ENCODE measurements at regions not wholly inside any gene's neighbourhood (a gene's known extent, or its start where the extent isn't known, plus 50 kb on each side); places are given as distances from the start of the nearest gene placed in this dataset.

- no peak overlapping the region for H3K4me2 ChIP-seq (ENCODE audit: low read length)
- no peak for DNase-seq (ENCODE audit: low spot score)
- H2AFZ ChIP-seq (ENCODE audit: low read length): no peak overlapping the region
Observed at GRCh38 chr3:146308222-146308621, 57.3 kb upstream of the PLSCR4 start.

GRCh38 chr3:146307456-146307725 lies 56.5 kb upstream of the PLSCR4 start:
- CTCF ChIA-PET (ENCODE audit: unreplicated experiment): no interaction called here

More at GRCh38 chr3:146308222-146308621, 57.3 kb upstream of the PLSCR4 start:
- POLR2A ChIA-PET: no interaction called here
- intact Hi-C loops (cut with micrococcal nuclease; ENCODE audit: unreplicated experiment): no loop called here
- H3K4me1 ChIP-seq (ENCODE audit: insufficient read depth, low read length, poor library complexity, severe bottlenecking): no peaks in the 10 kb centered on the region
- H3K9me3 ChIP-seq (ENCODE audit: low read length): no peaks in the 10 kb centered on the region
- no peak overlapping the region for H3K27ac ChIP-seq (ENCODE audit: low read depth, low read length, poor library complexity, severe bottlenecking)
- no peaks in the 10 kb centered on the region for H3K9me2 ChIP-seq (ENCODE audit: insufficient read depth, low read length)
- H4K20me1 ChIP-seq (ENCODE audit: insufficient read depth, low read length): no peaks in the 10 kb centered on the region
- no TSS peak for BruUV-seq (replicated peaks)
- no peaks in the 10 kb centered on the region for H3K79me2 ChIP-seq (ENCODE audit: insufficient read depth, low read depth, low read length)
- TF ChIP-seq, protein P1, sequence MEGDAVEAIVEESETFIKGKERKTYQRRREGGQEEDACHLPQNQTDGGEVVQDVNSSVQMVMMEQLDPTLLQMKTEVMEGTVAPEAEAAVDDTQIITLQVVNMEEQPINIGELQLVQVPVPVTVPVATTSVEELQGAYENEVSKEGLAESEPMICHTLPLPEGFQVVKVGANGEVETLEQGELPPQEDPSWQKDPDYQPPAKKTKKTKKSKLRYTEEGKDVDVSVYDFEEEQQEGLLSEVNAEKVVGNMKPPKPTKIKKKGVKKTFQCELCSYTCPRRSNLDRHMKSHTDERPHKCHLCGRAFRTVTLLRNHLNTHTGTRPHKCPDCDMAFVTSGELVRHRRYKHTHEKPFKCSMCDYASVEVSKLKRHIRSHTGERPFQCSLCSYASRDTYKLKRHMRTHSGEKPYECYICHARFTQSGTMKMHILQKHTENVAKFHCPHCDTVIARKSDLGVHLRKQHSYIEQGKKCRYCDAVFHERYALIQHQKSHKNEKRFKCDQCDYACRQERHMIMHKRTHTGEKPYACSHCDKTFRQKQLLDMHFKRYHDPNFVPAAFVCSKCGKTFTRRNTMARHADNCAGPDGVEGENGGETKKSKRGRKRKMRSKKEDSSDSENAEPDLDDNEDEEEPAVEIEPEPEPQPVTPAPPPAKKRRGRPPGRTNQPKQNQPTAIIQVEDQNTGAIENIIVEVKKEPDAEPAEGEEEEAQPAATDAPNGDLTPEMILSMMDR (conservative IDR thresholded peaks at IDR 0.05; ENCODE audit: low read length): no peak
- TF ChIP-seq EZH2phosphoT487 (IDR thresholded peaks at IDR 0.05; ENCODE audit: borderline replicate concordance, low read depth, low read length): no peak
- H3K36me3 ChIP-seq (ENCODE audit: insufficient read depth, low read length): no peaks in the 10 kb centered on the region
- CTCF ChIA-PET (ENCODE audit: unreplicated experiment): no interaction called here
- H3K4me3 ChIP-seq (ENCODE audit: low read depth, low read length, poor library complexity, severe bottlenecking): no peak overlapping the region

DNA sequence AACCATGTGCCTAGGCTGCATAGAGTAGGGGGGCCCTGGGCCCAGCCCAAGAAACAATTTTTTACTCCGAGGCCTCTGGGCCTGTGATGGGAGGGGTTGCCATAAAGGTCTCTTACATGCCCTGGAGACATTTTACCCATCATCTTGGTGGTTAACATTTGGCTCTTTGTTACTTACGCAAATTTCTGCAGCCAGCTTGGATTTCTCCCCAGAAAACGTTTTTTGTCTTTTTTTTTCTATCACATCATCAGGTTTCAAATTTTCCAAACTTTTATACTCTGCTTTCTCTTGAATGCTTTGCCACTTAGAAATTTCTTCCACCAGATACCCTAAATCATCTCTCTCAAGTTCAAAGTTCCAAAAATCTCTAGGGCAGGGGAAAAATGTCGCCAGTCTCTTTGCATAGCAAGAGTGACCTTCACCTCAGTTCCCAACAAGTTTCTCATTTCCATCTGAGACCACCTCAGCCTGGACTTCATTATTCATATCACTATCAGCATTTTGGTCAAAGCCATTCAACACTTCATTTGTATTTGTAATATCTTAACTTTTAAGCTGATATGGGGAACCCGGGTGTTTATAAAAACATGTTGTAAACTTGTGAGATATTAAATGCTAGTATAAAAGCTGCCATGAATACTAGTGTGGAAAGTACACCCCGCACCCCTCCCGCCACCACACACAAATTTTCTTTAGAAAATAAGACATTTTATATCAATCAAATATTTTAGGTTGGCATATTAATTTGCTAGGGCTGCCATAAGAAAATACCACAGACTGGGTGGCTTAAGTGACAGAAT lies 56.0 kb upstream of the PLSCR4 start:
- no peak for TF ChIP-seq EZH2phosphoT487 (IDR thresholded peaks at IDR 0.05; ENCODE audit: borderline replicate concordance, low read depth, low read length)
- TF ChIP-seq, protein P1 (conservative IDR thresholded peaks at IDR 0.05; ENCODE audit: low read length): no peak
- no peak overlapping the region for H2AFZ ChIP-seq (ENCODE audit: low read length)

More at GRCh38 chr3:146307456-146307725, 56.5 kb upstream of the PLSCR4 start:
- BruUV-seq (replicated peaks): no TSS peak
- Histone ChIP-seq H3K9me2 (ENCODE audit: insufficient read depth, low read length) (no peaks in the 10 kb centered on the region), H3K36me3 (ENCODE audit: insufficient read depth, low read length) (no peaks in the 10 kb centered on the region), H2AFZ (ENCODE audit: low read length) (no peak overlapping the region), H3K79me2 (ENCODE audit: insufficient read depth, low read depth, low read length) (no peaks in the 10 kb centered on the region), H3K4me2 (ENCODE audit: low read length) (no peak overlapping the region), H3K27ac (ENCODE audit: low read depth, low read length, poor library complexity, severe bottlenecking) (no peak overlapping the region), H3K4me3 (ENCODE audit: low read depth, low read length, poor library complexity, severe bottlenecking) (no peak overlapping the region), H4K20me1 (ENCODE audit: insufficient read depth, low read length) (no peaks in the 10 kb centered on the region), H3K9me3 (ENCODE audit: low read length) (no peaks in the 10 kb centered on the region), H3K4me1 (ENCODE audit: insufficient read depth, low read length, poor library complexity, severe bottlenecking) (no peaks in the 10 kb centered on the region)
- POLR2A ChIA-PET: no interaction called here
- intact Hi-C loops (cut with micrococcal nuclease; ENCODE audit: unreplicated experiment): no loop called here
- DNase-seq (ENCODE audit: low spot score): no peak
- TF ChIP-seq EZH2phosphoT487 (IDR thresholded peaks at IDR 0.05; ENCODE audit: borderline replicate concordance, low read depth, low read length): no peak
- TF ChIP-seq, protein P1 (conservative IDR thresholded peaks at IDR 0.05; ENCODE audit: low read length): no peak

More for the DNA sequence above, 56.0 kb upstream of the PLSCR4 start:
- Histone ChIP-seq H3K27ac (ENCODE audit: low read depth, low read length, poor library complexity, severe bottlenecking) (no peak overlapping the region), H3K79me2 (ENCODE audit: insufficient read depth, low read depth, low read length) (no peaks in the 10 kb centered on the region), H3K9me3 (ENCODE audit: low read length) (no peaks in the 10 kb centered on the region), H3K4me2 (ENCODE audit: low read length) (no peak overlapping the region), H3K4me3 (ENCODE audit: low read depth, low read length, poor library complexity, severe bottlenecking) (no peak overlapping the region), H3K4me1 (ENCODE audit: insufficient read depth, low read length, poor library complexity, severe bottlenecking) (no peaks in the 10 kb centered on the region), H3K9me2 (ENCODE audit: insufficient read depth, low read length) (no peaks in the 10 kb centered on the region), H4K20me1 (ENCODE audit: insufficient read depth, low read length) (no peaks in the 10 kb centered on the region), H3K36me3 (ENCODE audit: insufficient read depth, low read length) (no peaks in the 10 kb centered on the region)
- BruUV-seq (replicated peaks): no TSS peak
- POLR2A ChIA-PET: no interaction called here
- intact Hi-C loops (cut with micrococcal nuclease; ENCODE audit: unreplicated experiment): no loop called here
- CTCF ChIA-PET (ENCODE audit: unreplicated experiment): no interaction called here
- DNase-seq (ENCODE audit: low spot score): no peak
